ENCODE measurements at regions not wholly inside any gene's neighbourhood (a gene's known extent, or its start where the extent isn't known, plus 50 kb on each side); places are given as distances from the start of the nearest gene placed in this dataset.

DNA sequence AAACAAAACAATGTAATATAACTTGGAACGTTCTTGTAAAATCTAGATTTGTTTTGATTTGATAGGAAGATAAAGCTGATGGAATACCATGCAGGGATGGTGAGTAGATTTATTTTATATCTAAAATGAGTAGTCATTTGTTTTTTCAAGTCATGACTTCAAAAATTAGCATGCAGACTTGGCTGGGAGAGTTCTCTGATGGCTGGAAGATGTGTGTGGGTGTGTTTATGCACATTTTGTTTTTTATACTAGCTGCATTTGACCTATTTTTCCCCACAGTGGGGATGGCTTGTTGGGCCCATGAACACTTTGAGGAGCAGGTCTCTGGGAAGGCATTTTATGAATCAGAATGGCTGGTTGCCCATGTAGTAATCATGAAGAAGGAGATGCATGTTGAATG, 109.2 kb downstream of the MTRR start:
- Mint-ChIP-seq H3K4me1 (ENCODE audit: low read depth) (no peaks in the 10 kb centered on the region), H3K27me3 (peaks cover 13% of the 10 kb centered on the region), H3K4me3 (no peak overlapping the region), H3K36me3 (ENCODE audit: low read depth) (no peaks in the 10 kb centered on the region), H3K9me3 (peaks cover 3% of the 10 kb centered on the region), H3K27ac (no peak overlapping the region)
- DNase-seq (no peak), ATAC-seq (ENCODE audit: poor library complexity) (no peak)
- ChIA-PET CTCF (no interaction called here), POLR2A (no interaction called here)
- Histone ChIP-seq H3K4me3 (ENCODE audit: low read length) (no peak overlapping the region), H3K36me3 (ENCODE audit: insufficient read depth, low read length) (no peaks in the 10 kb centered on the region), H3K9me3 (ENCODE audit: control insufficient read depth in 1 of 2, insufficient read depth in 1 of 2, low read length in 2 of 2) (peaks cover 0 to under 1% of the 10 kb centered on the region in 2 experiments), H3K4me1 (ENCODE audit: insufficient read depth, low read length) (no peaks in the 10 kb centered on the region), H3K27ac (ENCODE audit: low read depth in 1 of 2, low read length in 2 of 2) (no peak overlapping the region), H3K27me3 (ENCODE audit: control insufficient read depth in 1 of 2, insufficient read depth in 2 of 2, low read length in 2 of 2) (peaks cover 0 to 5% of the 10 kb centered on the region in 2 experiments)
- TF ChIP-seq, protein P1, sequence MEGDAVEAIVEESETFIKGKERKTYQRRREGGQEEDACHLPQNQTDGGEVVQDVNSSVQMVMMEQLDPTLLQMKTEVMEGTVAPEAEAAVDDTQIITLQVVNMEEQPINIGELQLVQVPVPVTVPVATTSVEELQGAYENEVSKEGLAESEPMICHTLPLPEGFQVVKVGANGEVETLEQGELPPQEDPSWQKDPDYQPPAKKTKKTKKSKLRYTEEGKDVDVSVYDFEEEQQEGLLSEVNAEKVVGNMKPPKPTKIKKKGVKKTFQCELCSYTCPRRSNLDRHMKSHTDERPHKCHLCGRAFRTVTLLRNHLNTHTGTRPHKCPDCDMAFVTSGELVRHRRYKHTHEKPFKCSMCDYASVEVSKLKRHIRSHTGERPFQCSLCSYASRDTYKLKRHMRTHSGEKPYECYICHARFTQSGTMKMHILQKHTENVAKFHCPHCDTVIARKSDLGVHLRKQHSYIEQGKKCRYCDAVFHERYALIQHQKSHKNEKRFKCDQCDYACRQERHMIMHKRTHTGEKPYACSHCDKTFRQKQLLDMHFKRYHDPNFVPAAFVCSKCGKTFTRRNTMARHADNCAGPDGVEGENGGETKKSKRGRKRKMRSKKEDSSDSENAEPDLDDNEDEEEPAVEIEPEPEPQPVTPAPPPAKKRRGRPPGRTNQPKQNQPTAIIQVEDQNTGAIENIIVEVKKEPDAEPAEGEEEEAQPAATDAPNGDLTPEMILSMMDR (IDR thresholded peaks at IDR 0.05): no peak
- intact Hi-C loops (cut with DNase I, micrococcal nuclease): no loop called here

DNA sequence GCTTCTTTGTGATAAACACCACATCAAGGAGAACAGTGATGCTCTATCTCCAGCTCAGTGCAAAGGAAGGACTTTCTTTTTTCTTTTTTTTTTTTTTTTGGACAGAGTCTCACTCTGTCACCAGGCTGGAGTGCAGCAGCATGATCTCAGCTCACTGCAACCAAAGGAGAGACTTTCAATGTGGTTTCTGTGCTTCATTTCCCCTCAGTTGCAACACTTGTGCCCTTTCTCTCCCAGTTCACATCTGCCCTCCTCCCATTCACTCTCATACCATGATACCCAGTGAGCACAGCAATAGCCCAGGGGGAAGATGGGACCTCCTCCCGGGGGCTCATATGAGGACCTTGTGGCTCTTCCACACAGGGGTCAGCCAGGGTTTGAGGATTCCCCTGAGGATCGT, 110.0 kb downstream of the MTRR start:
- Mint-ChIP-seq H3K36me3 (ENCODE audit: low read depth) (no peaks in the 10 kb centered on the region), H3K27me3 (peaks cover 13% of the 10 kb centered on the region), H3K4me1 (ENCODE audit: low read depth) (no peaks in the 10 kb centered on the region), H3K4me3 (no peak overlapping the region), H3K27ac (no peak overlapping the region), H3K9me3 (peaks cover 3% of the 10 kb centered on the region)
- CTCF ChIA-PET: no interaction called here
- H3K4me3 ChIP-seq (ENCODE audit: low read length): no peak overlapping the region
- intact Hi-C loops (cut with DNase I, micrococcal nuclease): no loop called here
- TF ChIP-seq, protein P1 (IDR thresholded peaks at IDR 0.05): no peak
- POLR2A ChIA-PET: no interaction called here
- peaks cover 0 to 8% of the 10 kb centered on the region in 2 experiments for H3K9me3 ChIP-seq (ENCODE audit: control insufficient read depth in 1 of 2, insufficient read depth in 1 of 2, low read length in 2 of 2)
- DNase-seq (no peak), ATAC-seq (ENCODE audit: poor library complexity) (no peak)
- H3K27ac ChIP-seq (ENCODE audit: low read depth in 1 of 2, low read length in 2 of 2): no peak overlapping the region
- H3K27me3 ChIP-seq (ENCODE audit: control insufficient read depth in 1 of 2, insufficient read depth in 2 of 2, low read length in 2 of 2): peaks cover 0 to 5% of the 10 kb centered on the region in 2 experiments
- H3K36me3 ChIP-seq (ENCODE audit: insufficient read depth, low read length): no peaks in the 10 kb centered on the region
- no peaks in the 10 kb centered on the region for H3K4me1 ChIP-seq (ENCODE audit: insufficient read depth, low read length)

DNA sequence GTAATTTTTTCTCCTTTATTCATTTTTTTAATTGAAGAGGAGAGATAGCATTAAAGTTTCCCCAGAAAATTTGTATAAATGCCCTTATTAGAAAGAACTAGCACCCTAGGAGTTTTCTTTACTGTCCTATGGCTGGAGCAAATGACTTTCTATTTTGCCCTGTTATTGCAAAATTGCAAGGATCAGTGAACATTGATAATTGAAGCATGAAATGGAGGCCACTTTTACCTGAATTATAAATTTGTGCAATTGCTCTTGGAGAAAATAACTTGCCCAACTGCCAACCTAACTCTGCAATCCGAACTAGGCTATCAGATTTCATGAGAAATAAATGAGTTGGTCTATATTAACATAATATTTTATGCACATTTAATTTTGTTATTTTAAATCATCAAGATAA, 111.9 kb downstream of the MTRR start:
- TF ChIP-seq, protein P1 (IDR thresholded peaks at IDR 0.05): no peak
- peaks cover 0 to 8% of the 10 kb centered on the region in 2 experiments for H3K9me3 ChIP-seq (ENCODE audit: control insufficient read depth in 1 of 2, insufficient read depth in 1 of 2, low read length in 2 of 2)
- ATAC-seq (ENCODE audit: poor library complexity) (no peak), DNase-seq (no peak)
- peaks cover 8% of the 10 kb centered on the region for H3K27me3 Mint-ChIP-seq
- H3K4me1 ChIP-seq (ENCODE audit: insufficient read depth, low read length): no peaks in the 10 kb centered on the region
- intact Hi-C loops (cut with DNase I, micrococcal nuclease): no loop called here
- H3K36me3 ChIP-seq (ENCODE audit: insufficient read depth, low read length): no peaks in the 10 kb centered on the region
- ChIA-PET POLR2A (no interaction called here), CTCF (no interaction called here)
- H3K27me3 ChIP-seq (ENCODE audit: control insufficient read depth in 1 of 2, insufficient read depth in 2 of 2, low read length in 2 of 2): no peaks in the 10 kb centered on the region
- no peaks in the 10 kb centered on the region for H3K4me1 Mint-ChIP-seq (ENCODE audit: low read depth)
- no peak overlapping the region for H3K27ac Mint-ChIP-seq
- no peak overlapping the region for H3K27ac ChIP-seq (ENCODE audit: low read depth in 1 of 2, low read length in 2 of 2)
- peaks cover 3% of the 10 kb centered on the region for H3K9me3 Mint-ChIP-seq
- H3K4me3 Mint-ChIP-seq: no peak overlapping the region
- H3K4me3 ChIP-seq (ENCODE audit: low read length): no peak overlapping the region
- no peaks in the 10 kb centered on the region for H3K36me3 Mint-ChIP-seq (ENCODE audit: low read depth)
